Stomach (tissue), 8 donors: ENCODE measurements at regions not wholly inside any gene's neighbourhood (a gene's known extent, or its start where the extent isn't known, plus 50 kb on each side); places are given as distances from the start of the nearest gene placed in this dataset.

Source experiments
- DNase-seq, 2 donors: peaks; one replicate each; pipeline versions ENCODE4 v3.0.0 to v3.0.0-alpha.2; 2013 to 2019
- H3K27ac ChIP-seq, 5 donors: fragments of 200-600 bp in 4 of 5; sonication (generic) in 4 of 5; one replicate each; pipeline ENCODE4 v1.5.1; 2013 to 2019; ENCODE audit warnings: mild to moderate bottlenecking in 1 of 5, moderate library complexity in 1 of 5
- H3K27me3 ChIP-seq, 3 donors: fragments of 200-600 bp; sonication (generic); one replicate each; pipeline ENCODE4 v1.5.1; 2017 to 2019; ENCODE audit warnings: mixed run types in 1 of 3
- H3K36me3 ChIP-seq, 4 donors: fragments of 200-600 bp; sonication (generic); 1 replicate in 3 of 4; 2 replicates in 1 of 4; pipeline ENCODE4 v1.5.1; 2016 to 2019
- H3K4me1 ChIP-seq, 4 donors: fragments of 200-600 bp; sonication (generic); one replicate each; pipeline ENCODE4 v1.5.1; 2016 to 2019
- H3K4me3 ChIP-seq, 4 donors: fragments of 200-600 bp; sonication (generic) in 3 of 4; one replicate each; pipeline ENCODE4 v1.5.1; 2016 to 2019; ENCODE audit warnings: mild to moderate bottlenecking in 1 of 4
- H3K9me3 ChIP-seq, 4 donors: fragments of 200-600 bp; sonication (generic); one replicate each; pipeline ENCODE4 v1.5.1; 2016 to 2019
- CTCF ChIP-seq, 7 experiments: fragments of 450-650 bp in 4 of 7; fragments of 200-600 bp in 3 of 7; sonication (generic) in 3 of 7; IDR thresholded peaks; one replicate each; pipeline ENCODE4 v1.5.1; 2016 to 2019; ENCODE audit warnings: antibody characterized with exemption in 7 of 7, control low read depth in 2 of 7, mild to moderate bottlenecking in 1 of 7
- EP300 ChIP-seq: sonication (generic); formaldehyde crosslinking; IDR thresholded peaks from one replicate; pipeline ENCODE4 v1.6.1; 2017; ENCODE audit warnings: antibody characterized with exemption
- POLR2A ChIP-seq, 4 donors: fragments of 450-650 bp; IDR thresholded peaks; one replicate each; pipeline ENCODE4 v1.6.1; 2016; ENCODE audit warnings: antibody characterized with exemption in 4 of 4, control low read depth in 2 of 4, mild to moderate bottlenecking in 1 of 4, moderate library complexity in 1 of 4
- POLR2AphosphoS5 ChIP-seq, 3 donors: sonication (generic); formaldehyde crosslinking; IDR thresholded peaks; one replicate each; pipeline ENCODE4 v1.6.1; 2016; ENCODE audit warnings: antibody characterized with exemption in 3 of 3
- WGBS, 5 donors: extraction: QIAGEN DNeasy Blood & Tissue Kit in 3 of 5; methylation state at CpG; one replicate each; pipeline versions ENCODE4 v1.1.5 to v1.1.7; 2013 to 2018; 5-methylcytosine and 5-hydroxymethylcytosine counted together
- intact Hi-C: fragments of 100-400 bp; cut with DNase I; formaldehyde crosslinking; loops from one replicate; pipeline ENCODE4 v1.15.1; 2023; ENCODE audit warnings: low total_unique reads
- donor health status: healthy with polysubstance abuse.
- donor health status: Bipolar disorder and iron deficiency.
- donor health status: healthy.

- no peaks in the 10 kb centered on the region for H3K4me1 ChIP-seq
- 73 to 90% (median 83%) methylated on average over 4 of the region's 4 CpGs for WGBS, 5 donors
- TF ChIP-seq EP300 (no peak), CTCF (IDR thresholded peaks at IDR 0.05) (no peak), POLR2AphosphoS5 (IDR thresholded peaks at IDR 0.05) (no peak), POLR2A (IDR thresholded peaks at IDR 0.05) (no peak)
- H3K9me3 ChIP-seq = peaks cover 0 to 26% (median 22%) of the 10 kb centered on the region in 4 donors
- DNase-seq = no peak
- H3K36me3 ChIP-seq = no peaks in the 10 kb centered on the region
- H3K27me3 ChIP-seq = no peaks in the 10 kb centered on the region
- intact Hi-C loops = no loop called here
- no peak overlapping the region for H3K27ac ChIP-seq
- no peak overlapping the region for H3K4me3 ChIP-seq
Measured at GRCh38 chr15:69693059-69693458, 240.4 kb downstream of the RPLP1 start.

GRCh38 chr15:69696946-69697345 lies 244.3 kb downstream of the RPLP1 start:
- no peak overlapping the region for H3K27ac ChIP-seq
- no peaks in the 10 kb centered on the region for H3K4me1 ChIP-seq
- WGBS, 5 donors = 76 to 81% (median 80%) methylated on average over 3 of the region's 3 CpGs
- no peak for DNase-seq
- TF ChIP-seq EP300 (no peak), CTCF (IDR thresholded peaks at IDR 0.05) (no peak), POLR2A (IDR thresholded peaks at IDR 0.05) (no peak), POLR2AphosphoS5 (IDR thresholded peaks at IDR 0.05) (no peak)
- no peaks in the 10 kb centered on the region for H3K36me3 ChIP-seq
- H3K4me3 ChIP-seq = no peak overlapping the region
- intact Hi-C loops = no loop called here
- H3K27me3 ChIP-seq = no peaks in the 10 kb centered on the region
- H3K9me3 ChIP-seq = no peaks in the 10 kb centered on the region

- intact Hi-C loops = no loop called here
- TF ChIP-seq CTCF (IDR thresholded peaks at IDR 0.05) = no peak
- no peak for TF ChIP-seq POLR2AphosphoS5 (IDR thresholded peaks at IDR 0.05)
- no peak for TF ChIP-seq EP300
- no peak for TF ChIP-seq POLR2A (IDR thresholded peaks at IDR 0.05)
- no peak for DNase-seq
- Histone ChIP-seq H3K36me3 (no peaks in the 10 kb centered on the region), H3K27me3 (no peaks in the 10 kb centered on the region), H3K9me3 (peaks cover 0 to under 1% (median 0%) of the 10 kb centered on the region in 4 donors), H3K4me1 (peaks cover 0 to 1% (median 0%) of the 10 kb centered on the region in 4 donors), H3K27ac (no peak overlapping the region), H3K4me3 (no peak overlapping the region)
- WGBS, 5 donors = 58 to 76% (median 62%) methylated on average over 3 of the region's 3 CpGs
Measured at GRCh38 chr15:69697916-69698315, 245.3 kb downstream of the RPLP1 start.

- 67 to 85% (median 81%) methylated on average over 1 of the region's 1 CpG for WGBS, 5 donors
- Histone ChIP-seq H3K4me3 (no peak overlapping the region), H3K27me3 (no peaks in the 10 kb centered on the region), H3K4me1 (peaks cover 0 to 13% (median 0%) of the 10 kb centered on the region in 4 donors), H3K9me3 (peaks cover 0 to 5% (median 0%) of the 10 kb centered on the region in 4 donors), H3K36me3 (no peaks in the 10 kb centered on the region), H3K27ac (no peak overlapping the region)
- intact Hi-C loops = no loop called here
- DNase-seq = no peak
- TF ChIP-seq CTCF (IDR thresholded peaks at IDR 0.05) (no peak), POLR2A (IDR thresholded peaks at IDR 0.05) (no peak), POLR2AphosphoS5 (IDR thresholded peaks at IDR 0.05) (no peak), EP300 (no peak)
Measured at GRCh38 chr15:69699096-69699495, 246.5 kb downstream of the RPLP1 start.
